Activated T-helper 2 cell treated with anti-CD3 and anti-CD28 coated beads, Interferon-gamma antibody, Interleukin-2, Interleukin-4, amounts not matched to agents 10 μg/mL and 5 μg/mL and 100 μg/mL, durations not matched to agents 14 hours and 24 hours and 36 hours (primary cell): ENCODE measurements at regions not wholly inside any gene's neighbourhood (a gene's known extent, or its start where the extent isn't known, plus 50 kb on each side); places are given as distances from the start of the nearest gene placed in this dataset.
"Not testable (repeated sequence)": the region's sequence is repeated elsewhere in the genome, so short reads cannot be mapped to it uniquely, and the experiment has no call there.

Source experiments
- DNase-seq: peaks from one replicate; pipeline ENCODE4 v3.0.0; 2021; ENCODE audit warnings: low spot score
- H3K27ac Mint-ChIP-seq: one replicate; pipeline ENCODE4 v1.8.0; 2021; ENCODE audit warnings: mixed read lengths
- H3K27me3 Mint-ChIP-seq: one replicate; pipeline ENCODE4 v1.8.0; 2021; ENCODE audit warnings: low read depth, mixed read lengths
- H3K36me3 Mint-ChIP-seq: one replicate; pipeline ENCODE4 v1.8.0; 2021; ENCODE audit warnings: low read depth, mixed read lengths
- H3K4me1 Mint-ChIP-seq: one replicate; pipeline ENCODE4 v1.8.0; 2021; ENCODE audit warnings: low read depth, mixed read lengths
- H3K4me3 Mint-ChIP-seq: one replicate; pipeline ENCODE4 v1.8.0; 2021; ENCODE audit warnings: low read depth, mild to moderate bottlenecking, moderate library complexity, mixed read lengths
- H3K9me3 Mint-ChIP-seq: one replicate; pipeline ENCODE4 v1.8.0; 2021; ENCODE audit warnings: mixed read lengths
- intact Hi-C: fragments of 100-400 bp; cut with micrococcal nuclease; formaldehyde crosslinking; loops from one replicate; pipeline ENCODE4 v1.15.1; 2023

- no peak overlapping the region for H3K4me3 Mint-ChIP-seq
- no peak for DNase-seq
- no peaks in the 10 kb centered on the region for H3K4me1 Mint-ChIP-seq
- no peaks in the 10 kb centered on the region for H3K36me3 Mint-ChIP-seq
- peaks cover 31% of the 10 kb centered on the region for H3K9me3 Mint-ChIP-seq
- no peaks in the 10 kb centered on the region for H3K27me3 Mint-ChIP-seq
- H3K27ac Mint-ChIP-seq, result no peak overlapping the region
- intact Hi-C loops, result no loop called here
Observed at GRCh38 chr5:26419987-26420386, 618.4 kb downstream of the CDH9 start.

- Mint-ChIP-seq H3K27ac (no peak overlapping the region), H3K9me3 (peaks cover 23% of the 10 kb centered on the region), H3K4me3 (no peak overlapping the region), H3K36me3 (no peaks in the 10 kb centered on the region), H3K4me1 (no peaks in the 10 kb centered on the region), H3K27me3 (no peaks in the 10 kb centered on the region)
- intact Hi-C loops, result no loop called here
- DNase-seq, result no peak
Observed at GRCh38 chr5:26416911-26417310, 621.5 kb downstream of the CDH9 start.

GRCh38 chr5:26415987-26416779, 622.2 kb downstream of the CDH9 start:
- Mint-ChIP-seq H3K27ac (no peak overlapping the region), H3K9me3 (peaks cover 24% of the 10 kb centered on the region), H3K27me3 (no peaks in the 10 kb centered on the region), H3K4me3 (no peak overlapping the region), H3K36me3 (no peaks in the 10 kb centered on the region), H3K4me1 (no peaks in the 10 kb centered on the region)
- intact Hi-C loops, result no loop called here
- no peak for DNase-seq

- intact Hi-C loops, result no loop called here
Observed at GRCh38 chr5:26390608-26391007, 647.8 kb downstream of the CDH9 start.

GRCh38 chr5:26388976-26389375, 649.4 kb downstream of the CDH9 start:
- Mint-ChIP-seq H3K27ac (no peak overlapping the region), H3K4me1 (no peaks in the 10 kb centered on the region), H3K4me3 (no peak overlapping the region), H3K27me3 (no peaks in the 10 kb centered on the region), H3K36me3 (no peaks in the 10 kb centered on the region), H3K9me3 (peaks cover 44% of the 10 kb centered on the region)
- intact Hi-C loops, result no loop called here
- DNase-seq, result no peak

More at GRCh38 chr5:26390608-26391007, 647.8 kb downstream of the CDH9 start:
- no peak overlapping the region for H3K27ac Mint-ChIP-seq
- H3K27me3 Mint-ChIP-seq, result no peaks in the 10 kb centered on the region
- no peak overlapping the region for H3K4me3 Mint-ChIP-seq
- no peaks in the 10 kb centered on the region for H3K36me3 Mint-ChIP-seq
- peaks cover 57% of the 10 kb centered on the region for H3K9me3 Mint-ChIP-seq
- no peaks in the 10 kb centered on the region for H3K4me1 Mint-ChIP-seq
- no peak for DNase-seq

- intact Hi-C loops, result no loop called here
- Mint-ChIP-seq H3K4me3 (no peak overlapping the region), H3K27ac (no peak overlapping the region), H3K27me3 (no peaks in the 10 kb centered on the region), H3K9me3 (peaks cover 30% of the 10 kb centered on the region), H3K36me3 (no peaks in the 10 kb centered on the region), H3K4me1 (no peaks in the 10 kb centered on the region)
- no peak for DNase-seq
Observed at GRCh38 chr5:26386532-26386931, 651.9 kb downstream of the CDH9 start.

- H3K27ac Mint-ChIP-seq, H3K4me3 Mint-ChIP-seq, H3K4me1 Mint-ChIP-seq, intact Hi-C loops, H3K27me3 Mint-ChIP-seq, H3K36me3 Mint-ChIP-seq, DNase-seq: not testable (repeated sequence)
- peaks cover 64% of the 10 kb centered on the region for H3K9me3 Mint-ChIP-seq
Observed at GRCh38 chr5:26364624-26365023, 673.8 kb downstream of the CDH9 start.

GRCh38 chr5:26343801-26344325, 694.5 kb downstream of the CDH9 start:
- intact Hi-C loops, result no loop called here
- no peak overlapping the region for H3K4me3 Mint-ChIP-seq

GRCh38 chr5:26339576-26339975, 698.8 kb downstream of the CDH9 start:
- H3K36me3 Mint-ChIP-seq, result no peaks in the 10 kb centered on the region
- no peak for DNase-seq
- intact Hi-C loops, result no loop called here
- H3K27ac Mint-ChIP-seq, result no peak overlapping the region
- no peak overlapping the region for H3K4me3 Mint-ChIP-seq
- H3K9me3 Mint-ChIP-seq, result peaks cover 55% of the 10 kb centered on the region
- no peaks in the 10 kb centered on the region for H3K4me1 Mint-ChIP-seq
- H3K27me3 Mint-ChIP-seq, result no peaks in the 10 kb centered on the region

More at GRCh38 chr5:26343801-26344325, 694.5 kb downstream of the CDH9 start:
- DNase-seq, result no peak
- Mint-ChIP-seq H3K9me3 (peaks cover 40% of the 10 kb centered on the region), H3K4me1 (no peaks in the 10 kb centered on the region), H3K27ac (no peak overlapping the region), H3K36me3 (no peaks in the 10 kb centered on the region), H3K27me3 (no peaks in the 10 kb centered on the region)

GRCh38 chr5:26329562-26330189, 708.7 kb downstream of the CDH9 start:
- peaks cover 27% of the 10 kb centered on the region for H3K9me3 Mint-ChIP-seq
- intact Hi-C loops, result no loop called here
- DNase-seq, result no peak
- no peak overlapping the region for H3K4me3 Mint-ChIP-seq
- H3K36me3 Mint-ChIP-seq, result no peaks in the 10 kb centered on the region
- H3K27ac Mint-ChIP-seq, result no peak overlapping the region
- H3K27me3 Mint-ChIP-seq, result no peaks in the 10 kb centered on the region
- H3K4me1 Mint-ChIP-seq, result no peaks in the 10 kb centered on the region

- Mint-ChIP-seq H3K4me3 (no peak overlapping the region), H3K4me1 (no peaks in the 10 kb centered on the region), H3K9me3 (peaks cover 30% of the 10 kb centered on the region), H3K36me3 (no peaks in the 10 kb centered on the region), H3K27ac (no peak overlapping the region), H3K27me3 (no peaks in the 10 kb centered on the region)
- intact Hi-C loops, result no loop called here
- no peak for DNase-seq
Observed at GRCh38 chr5:26326153-26326759, 712.1 kb downstream of the CDH9 start.

GRCh38 chr5:26325432-26325831, 713.0 kb downstream of the CDH9 start:
- DNase-seq, H3K27ac Mint-ChIP-seq, H3K4me1 Mint-ChIP-seq, H3K36me3 Mint-ChIP-seq, intact Hi-C loops, H3K27me3 Mint-ChIP-seq, H3K4me3 Mint-ChIP-seq: not testable (repeated sequence)
- H3K9me3 Mint-ChIP-seq, result peaks cover 37% of the 10 kb centered on the region
